Renal pelvis (tissue), 1 donor: ENCODE measurements at regions not wholly inside any gene's neighbourhood (a gene's known extent, or its start where the extent isn't known, plus 50 kb on each side); places are given as distances from the start of the nearest gene placed in this dataset.
"Not testable (repeated sequence)": the region's sequence is repeated elsewhere in the genome, so short reads cannot be mapped to it uniquely, and the experiment has no call there.

Source experiments
- DNase-seq: peaks from one replicate; pipeline ENCODE4 v3.0.0-alpha.2; 2013

DNA sequence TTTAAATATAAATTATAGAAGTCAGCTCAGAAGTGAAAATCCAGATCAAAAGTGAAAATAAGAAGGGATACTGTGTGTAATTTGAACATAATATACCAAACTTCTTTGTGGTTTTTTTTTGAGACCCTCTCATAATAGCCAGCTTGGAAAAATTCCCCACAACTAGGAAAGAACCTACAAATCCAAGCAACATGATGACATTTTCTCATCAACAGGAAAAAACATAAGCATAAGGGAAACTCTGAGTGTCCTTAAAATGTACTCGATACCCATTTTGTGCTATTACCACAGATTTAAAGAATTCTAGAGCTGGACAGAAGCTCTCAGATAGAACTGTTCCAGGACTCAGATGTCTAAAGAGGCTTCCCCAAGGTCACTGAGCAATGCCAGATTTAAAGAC is 214.8 kb upstream of the KLF14 start:
- DNase-seq, result no peak

DNA sequence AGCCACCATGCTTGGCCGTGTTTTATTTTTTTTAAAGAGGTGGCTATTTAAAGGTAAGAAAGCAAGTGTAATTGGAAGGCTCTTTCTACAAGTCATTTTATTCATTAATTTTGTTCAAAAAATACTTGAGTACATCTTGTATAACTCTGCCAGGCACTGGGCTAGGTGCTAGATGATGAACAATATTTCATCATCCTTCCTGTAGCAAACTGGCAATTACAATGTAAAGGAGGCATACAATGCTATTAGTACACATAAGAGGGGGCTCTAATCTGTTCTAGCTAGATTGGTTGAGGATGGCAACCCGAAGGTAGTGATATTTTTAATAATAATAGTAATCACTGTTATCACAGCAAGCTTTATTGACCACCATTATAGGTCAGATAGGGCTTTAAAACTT is 215.5 kb upstream of the KLF14 start:
- DNase-seq, result no peak

DNA sequence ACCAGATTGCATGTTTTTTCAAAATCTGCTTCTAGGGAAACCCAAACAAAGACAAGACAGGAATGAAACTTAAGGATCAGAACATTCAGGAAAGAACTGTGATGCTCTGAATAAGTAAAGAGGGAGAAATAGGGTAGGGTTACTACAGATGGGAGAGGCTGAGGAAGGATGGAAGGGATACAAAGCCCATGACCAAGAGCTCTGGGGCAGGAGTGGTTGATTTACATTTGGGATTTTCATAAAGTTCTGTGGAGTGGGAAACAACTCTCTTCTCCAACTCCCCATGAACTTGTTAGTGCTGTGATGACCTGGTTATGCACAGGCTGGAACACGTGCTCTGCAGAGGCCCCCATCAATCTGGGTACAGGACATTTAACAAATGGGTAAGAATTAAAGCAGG is 216.0 kb upstream of the KLF14 start:
- DNase-seq, result no peak

DNA sequence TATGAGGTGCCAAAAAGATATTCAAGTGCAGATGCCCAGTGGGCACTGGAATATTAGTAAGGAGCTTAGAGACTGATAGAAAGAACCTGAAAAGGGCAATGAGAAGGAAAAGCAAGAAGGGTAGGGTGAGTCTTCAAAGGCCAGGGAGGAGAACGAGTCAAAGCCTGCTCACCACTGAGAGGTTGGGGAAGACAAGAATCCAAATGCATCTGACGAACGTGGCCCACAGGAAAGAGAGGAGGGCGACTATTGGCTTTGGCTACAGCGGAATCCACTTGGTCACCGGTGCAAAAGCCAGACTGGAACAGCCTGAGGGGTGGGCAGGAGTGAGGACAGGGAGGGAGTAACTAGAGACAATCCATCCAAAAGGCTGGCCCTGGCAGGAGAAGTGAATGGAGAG is 216.7 kb upstream of the KLF14 start:
- no peak for DNase-seq

DNA sequence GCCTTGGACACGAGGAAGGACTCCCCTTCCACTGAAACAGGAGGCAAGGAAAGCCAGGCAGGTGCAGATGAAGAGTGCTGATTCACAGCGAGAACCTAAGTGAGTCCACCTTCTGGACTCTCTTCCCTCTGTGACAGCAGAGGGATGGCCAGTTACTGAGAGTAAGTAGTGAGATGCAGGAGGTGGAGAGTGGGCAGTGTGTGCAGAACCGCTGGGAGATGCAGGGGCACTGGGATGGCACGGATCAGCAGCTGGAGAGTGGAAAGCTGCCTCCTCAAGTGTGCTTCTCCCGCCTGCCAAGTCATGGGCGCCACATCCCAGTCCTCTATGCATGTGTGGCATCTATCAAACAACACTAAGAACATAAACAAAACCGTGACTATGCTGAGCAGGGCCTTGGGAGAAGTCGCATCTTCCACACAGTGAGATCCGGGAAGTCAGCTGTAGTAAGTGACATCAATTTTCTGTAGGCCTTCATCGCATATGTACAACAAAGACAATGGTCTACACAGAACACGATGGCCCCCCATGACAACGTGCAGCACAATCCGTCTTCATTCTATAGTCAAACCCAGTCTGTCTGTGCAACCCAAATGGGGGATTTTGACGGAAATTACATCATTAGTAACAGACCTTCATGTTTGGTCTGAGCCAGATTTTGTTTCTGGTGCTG is 217.4 kb upstream of the KLF14 start:
- no peak for DNase-seq

DNA sequence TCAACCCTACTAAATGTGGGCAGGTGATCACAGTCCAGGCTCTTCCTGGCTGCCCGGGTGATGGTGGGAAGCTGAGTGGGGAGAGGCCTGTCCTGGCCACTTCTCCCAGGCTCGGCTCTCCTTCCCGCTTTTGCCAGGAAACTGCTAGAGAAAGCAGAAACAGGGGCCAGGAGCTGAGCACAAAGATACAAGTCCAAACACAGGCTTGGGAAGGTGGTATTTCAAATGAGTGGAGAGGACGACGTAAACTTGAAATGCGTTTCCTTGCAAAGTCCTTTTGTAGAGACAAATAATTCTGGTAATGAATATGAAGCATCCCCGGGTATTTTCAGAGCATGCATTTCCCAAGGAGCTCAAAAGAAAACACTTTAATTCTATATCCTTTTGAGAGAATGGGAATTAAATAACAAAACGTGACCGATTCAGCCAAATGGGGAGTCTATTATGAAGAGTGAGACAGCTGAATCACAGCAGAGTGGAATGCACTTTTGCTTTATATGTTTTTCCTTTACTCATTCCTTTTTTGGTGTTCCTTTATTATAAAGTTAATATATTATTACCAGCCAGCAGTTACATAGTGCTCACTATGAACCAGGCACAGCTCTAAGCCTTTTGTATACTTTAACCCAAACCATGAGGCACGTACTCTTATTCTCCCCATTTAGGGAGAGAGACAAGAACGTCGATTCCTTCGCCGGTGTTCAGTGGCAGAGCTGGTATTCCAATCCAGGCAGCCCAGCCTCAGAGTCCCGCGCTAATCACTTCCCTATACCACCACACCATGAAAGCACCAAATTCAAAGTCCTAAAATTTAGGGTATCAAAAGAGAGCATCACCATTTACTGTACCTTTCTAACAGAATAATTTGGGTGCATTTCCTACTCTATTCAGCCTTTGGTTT is 218.2 kb upstream of the KLF14 start:
- DNase-seq, result no peak

DNA sequence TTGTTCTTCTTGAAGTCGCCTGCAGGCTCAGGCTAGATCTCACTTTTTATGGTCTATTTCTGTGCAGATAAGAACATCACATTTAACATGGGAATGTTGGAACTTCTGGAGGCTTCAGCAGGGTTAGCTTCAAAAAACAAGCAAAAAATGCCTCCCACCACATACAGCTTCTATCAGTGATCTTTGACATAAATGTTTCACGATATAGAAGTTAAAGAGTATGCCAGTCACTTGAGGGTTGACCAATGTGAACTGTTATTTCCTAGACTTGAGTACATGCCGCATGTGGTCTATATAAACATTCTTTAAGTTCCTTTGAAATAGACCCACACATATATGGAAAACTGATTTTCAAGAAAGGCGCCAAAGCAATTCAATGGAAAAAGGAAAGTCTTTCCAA is 219.2 kb upstream of the KLF14 start:
- DNase-seq, result no peak

DNA sequence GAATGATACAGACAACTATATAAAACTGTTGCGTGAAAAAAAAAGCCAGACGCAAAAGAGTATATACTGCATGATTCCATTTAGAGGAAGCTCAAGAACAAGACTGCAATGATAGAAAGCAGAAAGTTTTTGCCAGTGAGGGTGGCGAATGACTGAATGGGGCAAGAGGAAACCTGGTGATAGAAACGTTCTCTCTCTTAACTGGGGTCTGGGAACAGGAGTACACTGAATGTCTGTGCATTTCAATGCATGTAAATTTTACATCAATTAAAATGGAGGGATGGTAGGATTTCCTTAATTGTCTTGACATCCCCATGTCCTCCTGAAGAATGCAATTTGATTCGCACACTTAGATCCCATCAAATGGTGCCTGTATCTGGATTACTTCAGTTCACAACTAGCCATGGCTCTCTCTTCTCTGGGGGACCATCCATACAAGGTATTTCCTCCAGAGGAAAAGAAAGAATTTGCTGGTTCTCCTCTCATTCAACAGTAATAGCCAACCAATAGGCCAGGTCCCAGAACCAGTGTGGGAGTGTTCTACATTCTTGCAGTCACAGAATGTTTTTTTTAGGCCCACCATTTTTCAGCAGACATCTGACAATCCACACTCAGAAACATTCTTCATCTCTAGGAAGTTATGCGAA is 221.0 kb upstream of the KLF14 start:
- DNase-seq, result no peak

DNA sequence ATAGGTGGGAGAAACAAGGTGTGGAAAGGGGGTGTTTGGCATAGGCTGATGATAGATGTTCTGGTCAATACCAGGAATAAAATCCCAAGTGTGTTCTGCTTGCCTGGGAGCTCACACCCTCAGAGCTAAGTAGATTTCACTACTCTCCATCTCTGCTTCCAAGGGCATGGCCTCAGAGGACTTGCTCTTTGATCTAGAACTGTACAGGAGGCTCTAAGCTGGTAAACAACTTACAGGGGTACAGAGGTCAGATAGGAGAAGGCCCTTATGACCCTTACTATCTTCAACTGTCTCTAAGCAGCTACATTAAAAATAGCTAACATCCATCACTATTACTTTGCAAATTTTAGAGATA is 221.5 kb upstream of the KLF14 start:
- DNase-seq, result no peak

DNA sequence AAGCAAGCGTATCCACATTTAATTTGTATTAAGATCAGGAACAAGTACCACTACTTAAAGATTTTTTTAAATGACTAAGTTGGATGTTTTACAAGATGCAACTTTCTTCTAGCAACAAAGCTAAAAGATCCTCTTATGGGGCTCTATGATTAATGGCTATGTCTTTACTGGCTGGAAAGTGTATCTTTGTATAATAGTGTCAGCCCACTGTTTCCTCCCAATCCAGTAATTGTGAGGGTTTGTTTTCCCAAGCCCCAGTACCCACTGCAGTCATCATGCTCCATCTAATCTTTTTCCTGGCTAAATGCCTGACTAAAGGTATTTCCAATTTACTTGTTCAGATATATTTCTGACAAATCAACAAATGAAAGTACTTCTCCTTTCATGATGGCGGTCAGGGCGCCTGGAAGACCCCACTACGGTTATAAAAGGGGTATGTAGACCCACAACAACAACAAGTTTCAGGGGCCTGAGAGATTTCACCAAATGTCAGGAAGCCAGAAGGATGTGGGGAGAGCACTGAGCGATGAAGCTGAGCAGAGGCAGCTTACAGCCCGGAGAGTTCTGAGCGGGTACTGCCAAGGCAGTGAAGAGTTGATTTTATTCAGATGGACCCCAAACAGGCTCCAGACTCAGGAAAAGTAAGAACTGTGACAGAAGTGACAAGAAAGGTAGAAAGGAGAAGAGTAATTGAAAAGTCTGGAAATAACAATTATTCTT is 222.6 kb upstream of the KLF14 start:
- no peak for DNase-seq

DNA sequence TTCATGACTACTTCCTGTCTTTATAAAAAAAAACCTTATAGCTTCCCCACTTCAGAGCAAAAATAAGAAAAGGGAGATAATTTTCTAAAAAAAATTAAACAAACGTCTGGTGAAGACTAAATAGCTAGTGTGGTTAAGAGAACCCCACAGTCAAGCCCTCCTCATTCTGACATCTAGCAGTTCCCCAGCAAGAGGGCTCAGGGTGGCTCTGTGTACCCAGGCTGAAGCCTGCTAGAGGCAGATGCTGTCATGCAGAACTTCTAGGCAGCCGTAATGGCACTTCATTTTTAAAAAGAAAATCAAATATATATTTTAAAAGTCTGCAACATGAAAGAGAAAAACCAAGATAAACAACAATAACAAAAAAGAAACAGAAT is 223.1 kb upstream of the KLF14 start:
- no peak for DNase-seq

DNA sequence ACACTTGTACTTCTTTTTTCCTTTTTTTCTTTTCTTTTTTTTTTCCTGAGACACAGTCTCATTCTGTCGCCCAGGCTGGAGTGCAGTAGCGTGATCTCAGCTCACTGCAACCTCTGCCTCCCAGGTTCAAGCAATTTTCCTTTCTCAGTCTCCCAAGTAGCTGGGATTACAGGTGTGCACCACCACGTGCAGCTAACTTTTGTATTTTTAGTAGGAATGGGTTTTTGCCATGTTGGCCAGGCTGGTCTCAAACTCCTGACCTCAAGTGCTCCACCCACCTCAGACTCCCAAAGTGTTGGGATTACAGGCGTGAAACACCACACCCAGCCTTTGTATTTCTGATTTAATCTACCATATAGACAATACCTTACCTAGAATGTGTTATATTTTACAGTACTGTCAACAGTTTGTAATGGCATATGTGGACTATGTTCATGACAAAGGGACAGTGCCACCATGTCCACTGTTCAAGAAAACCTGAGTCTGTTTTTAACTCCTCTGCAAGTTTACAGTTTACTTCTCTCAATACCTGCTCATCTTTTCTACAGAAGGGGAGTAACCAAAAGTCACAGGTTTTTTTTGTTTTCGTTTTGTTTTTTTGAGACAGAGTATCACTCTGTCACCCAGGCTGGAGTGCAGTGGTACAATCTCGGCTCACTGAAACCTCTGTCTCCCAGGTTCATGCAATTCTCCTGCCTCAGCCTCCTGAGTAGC is 223.9 kb upstream of the KLF14 start:
- not testable (repeated sequence) for DNase-seq

DNA sequence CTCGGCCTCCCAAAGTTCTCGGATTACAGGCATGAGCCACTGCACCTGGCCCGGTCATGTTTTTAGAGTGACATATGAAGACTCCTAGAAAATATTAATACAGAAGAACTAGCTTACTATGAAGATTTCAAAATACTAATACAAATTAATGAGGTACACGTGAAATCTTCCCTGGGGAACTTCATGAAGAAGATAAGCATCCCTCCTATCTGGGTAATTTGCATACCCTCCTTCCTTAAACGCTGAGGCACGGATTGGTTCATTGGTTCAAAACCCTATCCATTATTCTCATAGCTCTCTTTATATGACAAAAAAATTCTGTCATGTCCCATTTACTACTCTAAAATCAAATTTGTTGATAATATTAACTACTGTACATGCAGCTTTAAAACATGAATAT is 224.8 kb upstream of the KLF14 start:
- no peak for DNase-seq

DNA sequence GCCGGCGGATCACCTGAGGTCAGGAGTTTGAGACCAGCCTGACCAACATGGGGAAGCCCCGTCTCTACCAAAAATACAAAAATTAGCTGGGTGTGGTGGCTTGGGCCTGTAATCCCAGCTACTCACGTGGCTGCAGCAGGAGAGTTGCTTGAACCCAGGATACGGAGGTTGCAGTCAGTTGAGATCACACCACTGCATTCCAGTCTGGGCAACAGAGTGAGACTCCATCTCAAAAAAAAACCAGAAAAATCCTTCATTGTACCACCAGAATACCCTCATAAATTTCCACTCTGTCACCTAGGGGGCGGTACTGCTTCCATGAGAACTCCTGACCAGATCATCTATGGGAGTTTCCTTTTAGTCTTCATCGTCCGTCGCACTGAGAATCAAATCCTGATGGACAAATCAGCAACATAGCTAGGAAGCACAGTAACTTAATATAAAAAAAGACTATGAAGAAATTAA is 225.8 kb upstream of the KLF14 start:
- no peak for DNase-seq

DNA sequence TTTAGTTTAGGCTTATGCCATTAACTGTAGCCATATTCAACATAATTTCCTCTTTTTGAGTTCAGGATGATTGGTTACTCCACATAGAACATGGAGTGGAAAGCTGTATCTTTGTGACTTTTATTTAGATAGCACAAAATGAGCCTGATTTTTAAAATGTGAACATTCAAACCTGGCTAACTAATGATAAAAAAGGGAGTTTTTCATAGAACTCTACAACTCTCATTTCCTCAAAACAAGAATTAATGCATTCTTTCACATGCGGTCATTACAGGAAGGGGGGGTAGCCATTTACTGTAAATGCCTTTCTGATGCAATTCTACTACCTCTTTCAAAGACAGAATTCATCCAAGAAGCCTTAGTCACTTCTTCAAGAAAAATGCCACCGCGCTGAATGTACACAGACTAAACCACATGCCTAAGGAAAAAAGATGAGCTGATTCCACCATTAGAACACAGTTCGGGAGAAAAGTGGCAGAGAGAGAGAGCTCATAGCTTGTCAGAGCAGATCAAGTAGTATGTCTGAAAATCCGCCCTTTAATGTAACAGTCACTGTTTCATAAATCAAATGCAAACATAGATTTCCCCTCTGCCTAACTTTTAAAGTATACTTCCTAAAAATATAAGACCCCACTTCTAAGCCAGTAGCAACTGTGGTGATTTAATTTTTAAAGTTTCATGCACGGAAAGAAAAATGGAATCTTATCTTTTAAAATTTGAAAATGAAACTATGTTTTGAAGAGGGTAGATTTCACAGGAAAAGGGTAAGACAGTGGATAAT is 226.4 kb upstream of the KLF14 start:
- no peak for DNase-seq

DNA sequence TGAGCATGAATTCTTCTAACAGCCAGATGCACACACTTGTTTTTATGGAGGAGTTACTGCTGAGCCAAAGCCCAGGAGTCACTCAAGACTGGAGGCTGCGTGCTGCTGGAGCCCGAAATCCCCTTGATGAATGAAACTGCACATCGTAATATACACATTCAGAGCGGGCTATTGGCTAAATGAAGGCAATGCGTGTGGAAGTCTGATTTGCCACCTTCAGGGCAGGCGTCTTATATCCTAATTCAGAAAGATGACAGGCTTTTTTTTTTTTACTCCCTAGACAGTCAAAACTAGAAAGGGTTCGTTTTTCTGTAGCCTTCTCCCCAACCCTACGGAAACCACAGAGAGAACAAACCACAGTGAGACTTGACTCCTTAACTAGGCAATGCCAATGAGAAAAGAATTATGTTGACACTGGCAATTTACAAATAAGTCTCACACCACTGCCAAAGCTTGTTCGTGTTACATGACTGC is 227.2 kb upstream of the KLF14 start:
- no peak for DNase-seq

DNA sequence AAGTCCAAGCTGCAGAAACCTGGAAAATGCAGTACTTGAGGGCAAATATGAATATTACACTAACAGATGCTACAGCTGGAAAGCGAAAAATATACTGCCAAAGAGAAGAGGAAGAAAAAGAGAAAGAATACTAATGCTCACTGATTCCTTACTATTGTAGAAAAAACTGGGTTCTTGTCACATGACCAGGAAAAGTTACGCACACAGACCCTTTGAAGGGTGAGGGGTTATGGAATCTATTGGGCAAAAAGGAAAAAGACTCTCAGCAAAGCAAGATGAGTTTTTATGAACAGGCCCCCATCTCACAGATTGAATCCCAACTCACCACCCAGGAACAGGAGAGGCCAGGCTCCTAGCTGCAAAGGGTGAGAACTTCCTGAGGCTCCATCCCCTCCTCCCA is 228.1 kb upstream of the KLF14 start:
- no peak for DNase-seq

DNA sequence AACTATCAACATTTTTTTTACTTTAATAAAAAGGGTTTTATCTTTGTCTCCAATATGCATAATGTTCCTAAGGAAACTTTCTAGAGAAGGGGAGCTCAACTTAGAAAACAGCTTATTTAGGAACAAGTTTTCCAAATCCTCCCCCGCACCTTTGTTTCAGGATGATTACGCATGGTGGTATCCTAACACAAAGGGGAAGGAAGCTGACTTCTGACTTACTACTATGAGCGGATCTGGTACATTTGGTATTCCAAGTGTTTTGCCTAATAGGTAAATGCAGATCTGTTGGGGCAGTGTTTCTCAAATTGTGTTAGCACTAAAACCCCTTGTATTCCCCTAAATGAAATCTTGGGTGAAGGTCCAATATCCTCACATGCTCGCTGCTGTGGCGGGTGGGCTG is 229.3 kb upstream of the KLF14 start:
- no peak for DNase-seq

DNA sequence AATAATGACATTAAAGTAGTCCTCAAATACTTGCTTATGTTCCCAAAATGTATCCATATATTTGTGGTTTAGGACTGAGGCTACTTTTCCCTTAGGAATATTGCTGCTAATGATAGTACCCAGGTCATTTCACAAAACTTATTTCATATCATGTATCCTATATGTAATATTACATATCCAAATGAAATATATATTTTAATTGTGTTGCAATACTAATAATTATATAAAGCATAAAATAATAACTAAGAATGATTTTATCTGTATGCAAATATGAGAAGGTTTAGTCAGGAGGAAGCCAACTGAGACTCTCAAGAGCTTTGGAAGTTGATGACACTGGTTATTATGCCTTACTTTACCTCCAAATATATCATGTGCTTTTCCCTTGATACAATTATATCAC is 231.5 kb upstream of the KLF14 start:
- no peak for DNase-seq

DNA sequence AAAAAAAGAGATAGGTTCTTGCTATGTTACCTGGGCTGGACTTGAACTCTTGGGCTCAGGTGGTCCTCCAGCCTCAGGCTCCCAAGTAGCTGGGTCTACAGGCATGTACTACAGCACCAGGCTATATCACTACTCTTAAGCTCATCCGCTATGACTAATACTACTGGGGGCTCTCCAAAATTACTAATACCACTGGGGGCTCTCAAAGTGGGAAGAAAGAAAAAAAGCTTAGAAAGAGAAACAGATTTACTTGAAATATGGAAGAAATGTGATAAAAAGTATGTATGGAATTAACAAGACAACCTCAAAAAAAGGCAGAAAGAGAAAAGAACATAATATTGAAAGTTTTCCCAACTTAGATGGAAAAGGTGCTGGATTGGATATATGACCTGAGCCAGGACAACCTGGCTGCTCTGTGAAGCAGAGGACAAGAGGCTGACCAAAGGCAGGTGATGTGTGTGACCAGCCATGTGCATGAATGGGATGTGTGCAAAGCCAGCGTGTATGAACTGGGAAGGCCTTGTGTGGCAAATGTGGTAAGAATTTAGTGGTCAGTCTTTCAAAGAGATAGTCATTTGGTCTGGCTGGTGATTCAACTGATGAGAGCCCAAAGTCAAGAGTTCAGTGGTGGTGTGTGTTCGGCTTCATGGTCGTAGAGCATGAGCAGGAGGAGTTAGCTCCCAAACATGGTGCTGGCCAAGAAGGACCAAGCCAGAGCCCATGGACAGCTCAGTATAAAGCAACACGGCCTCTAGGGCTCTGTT is 232.4 kb upstream of the KLF14 start:
- DNase-seq, result no peak
